NCI-H510A treated with DMSO at 0.1 percent for 48 hours (cell line): ENCODE measurements at regions not wholly inside any gene's neighbourhood (a gene's known extent, or its start where the extent isn't known, plus 50 kb on each side); places are given as distances from the start of the nearest gene placed in this dataset.
"Not testable (repeated sequence)": the region's sequence is repeated elsewhere in the genome, so short reads cannot be mapped to it uniquely, and the experiment has no call there.

Experiments
- DNase-seq: peaks from one replicate; lab custom pipeline; 2025; lab: John Stamatoyannopoulos, UW

DNA sequence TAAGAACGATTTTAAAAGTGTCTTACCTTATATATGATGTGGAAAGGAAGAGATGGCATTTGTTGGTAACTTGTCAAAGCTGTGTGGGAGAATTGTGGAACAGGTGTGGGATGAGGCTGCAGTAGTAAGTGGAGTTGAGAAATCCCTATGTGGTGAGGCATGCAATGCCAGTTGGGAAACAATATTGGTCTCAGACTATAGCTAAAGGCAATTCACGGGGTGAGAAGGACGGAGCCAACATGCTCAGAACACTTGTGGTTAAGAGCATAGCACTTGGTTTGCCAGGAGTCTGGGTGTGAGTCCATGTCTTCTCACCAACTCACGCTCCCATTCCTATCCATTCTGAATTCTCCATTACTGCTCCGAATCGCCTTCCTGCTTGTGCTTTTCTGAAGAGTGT, 615.6 kb upstream of the ADAMTS9 start:
- DNase-seq = no peak

GRCh38 chr3:65291448-65292125, 603.8 kb upstream of the ADAMTS9 start:
- DNase-seq = peak; percentile 0

- no peak for DNase-seq
Measured at GRCh38 chr3:65288776-65289175, 601.0 kb upstream of the ADAMTS9 start.

DNA sequence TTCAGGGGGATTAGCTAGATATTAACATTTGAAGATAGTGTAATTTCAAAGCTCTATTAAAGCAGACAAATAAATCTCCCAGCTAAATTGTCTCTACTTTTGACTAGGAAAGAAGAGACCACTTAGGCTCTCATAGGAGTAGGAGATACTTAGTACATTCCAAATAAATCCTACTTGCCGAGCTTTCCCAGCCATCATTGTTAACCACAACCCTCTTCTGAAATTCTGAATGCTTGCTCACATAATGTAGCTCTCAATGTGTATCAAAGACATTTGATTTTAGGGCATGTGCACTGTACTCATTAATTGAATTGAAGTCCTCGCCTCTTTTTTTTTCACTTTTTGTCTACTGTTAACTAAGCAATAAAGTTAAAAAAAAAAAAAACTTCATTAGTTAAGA, 598.2 kb upstream of the ADAMTS9 start:
- DNase-seq = no peak

DNA sequence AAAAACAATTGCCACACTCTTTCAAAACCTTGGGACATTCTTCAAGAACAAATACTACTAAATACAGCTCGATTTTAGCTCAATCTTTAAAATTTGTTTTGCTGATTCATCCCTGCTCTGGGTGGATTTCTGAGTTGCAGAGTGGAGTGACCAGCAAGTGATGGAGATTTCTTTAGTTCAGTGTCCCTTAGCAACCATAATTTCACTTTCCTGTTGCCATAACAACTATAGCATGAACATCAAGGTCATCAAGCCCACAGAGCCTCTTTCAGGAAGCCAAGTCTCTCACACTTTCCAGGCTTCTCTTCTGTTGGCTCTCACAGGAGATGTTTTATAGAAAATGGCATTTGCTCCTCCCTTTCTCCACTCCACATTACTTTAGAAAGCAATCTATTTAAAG, 597.2 kb upstream of the ADAMTS9 start:
- no peak for DNase-seq

DNA sequence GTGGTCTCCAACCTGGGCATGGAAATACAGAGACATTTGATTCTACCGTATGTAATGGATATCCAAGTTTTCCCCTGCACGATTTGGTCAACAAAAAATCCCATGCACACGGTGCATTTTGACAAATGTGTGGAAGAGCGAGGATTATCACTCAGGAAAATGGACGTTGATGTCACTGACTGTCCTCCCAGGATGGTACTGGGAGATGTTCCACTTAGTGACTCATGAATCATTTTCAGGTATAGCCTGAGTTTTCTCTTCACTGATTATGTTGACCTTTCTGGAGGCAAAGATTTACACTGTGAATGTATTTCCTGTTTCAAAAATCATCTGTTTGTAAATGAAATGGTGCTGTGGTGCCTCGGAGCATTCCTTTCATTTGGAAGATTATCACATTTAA, 596.7 kb upstream of the ADAMTS9 start:
- DNase-seq = no peak

DNA sequence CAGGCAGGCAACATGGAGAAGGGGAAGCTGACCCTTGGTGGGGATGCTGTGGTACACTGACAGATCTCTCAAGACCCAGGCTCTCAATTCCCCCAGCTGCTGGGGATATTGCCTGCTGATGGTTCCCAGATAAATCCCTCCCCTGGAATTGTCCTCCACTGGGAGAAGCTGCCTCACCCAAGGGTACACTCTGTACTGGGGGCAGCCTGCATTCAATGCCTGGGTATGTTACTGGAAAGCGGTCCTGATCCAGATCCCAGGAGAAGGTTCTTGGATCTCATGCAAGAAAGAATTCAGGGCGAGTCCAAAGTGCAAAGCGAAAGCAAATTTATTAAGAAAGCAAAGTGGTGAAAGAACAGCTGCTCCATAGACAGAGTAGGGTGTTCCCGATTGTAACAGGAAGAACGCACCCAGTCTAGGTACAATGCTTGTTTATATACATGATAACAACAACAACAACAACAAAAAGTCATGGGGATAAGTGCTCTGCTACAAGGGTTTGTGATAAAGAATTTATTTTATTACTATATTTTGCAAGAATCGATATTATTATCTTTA, 591.5 kb upstream of the ADAMTS9 start:
- no peak for DNase-seq

- peak; percentile 21 for DNase-seq
Measured at GRCh38 chr3:65277798-65278197, 590.0 kb upstream of the ADAMTS9 start.

DNA sequence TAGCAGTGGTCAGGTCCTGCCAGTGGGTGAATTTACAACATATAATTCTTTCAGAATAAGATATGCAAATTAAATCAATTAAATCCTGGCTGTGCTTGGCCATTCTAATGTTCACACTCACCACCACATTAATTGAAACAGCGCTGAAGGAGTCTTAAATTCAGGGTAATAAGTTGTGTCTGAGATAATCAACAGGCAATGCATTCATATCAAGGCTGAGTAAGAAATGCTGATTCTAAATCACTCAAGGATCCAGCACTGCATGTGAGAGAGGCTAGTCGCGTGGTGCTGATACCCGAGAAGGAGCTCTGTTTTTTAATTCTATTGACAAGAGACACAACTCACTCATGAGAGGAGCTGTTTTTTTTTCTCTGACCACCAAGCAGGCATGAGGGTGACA, 588.8 kb upstream of the ADAMTS9 start:
- no peak for DNase-seq

DNA sequence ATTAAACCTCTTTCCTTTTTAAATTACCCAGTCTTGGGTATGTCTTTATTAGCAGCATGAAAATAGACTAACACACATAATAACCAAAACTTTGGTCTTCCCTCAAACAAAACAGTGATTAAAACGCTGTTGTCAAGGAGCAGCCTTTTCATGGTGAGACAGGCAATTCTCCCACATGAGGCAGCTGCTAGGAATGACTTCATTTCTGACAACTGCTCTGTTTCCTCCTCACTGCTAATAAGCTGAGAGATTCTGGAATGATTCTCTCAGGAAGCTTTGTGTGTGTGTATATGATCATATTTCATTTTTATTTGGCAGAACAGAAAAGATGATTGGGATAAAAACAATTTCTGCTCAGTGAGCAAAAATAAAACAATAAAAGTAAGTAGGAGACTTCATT, 580.6 kb upstream of the ADAMTS9 start:
- DNase-seq = no peak

- no peak for DNase-seq
Measured at GRCh38 chr3:65265942-65266590, 578.3 kb upstream of the ADAMTS9 start.

DNA sequence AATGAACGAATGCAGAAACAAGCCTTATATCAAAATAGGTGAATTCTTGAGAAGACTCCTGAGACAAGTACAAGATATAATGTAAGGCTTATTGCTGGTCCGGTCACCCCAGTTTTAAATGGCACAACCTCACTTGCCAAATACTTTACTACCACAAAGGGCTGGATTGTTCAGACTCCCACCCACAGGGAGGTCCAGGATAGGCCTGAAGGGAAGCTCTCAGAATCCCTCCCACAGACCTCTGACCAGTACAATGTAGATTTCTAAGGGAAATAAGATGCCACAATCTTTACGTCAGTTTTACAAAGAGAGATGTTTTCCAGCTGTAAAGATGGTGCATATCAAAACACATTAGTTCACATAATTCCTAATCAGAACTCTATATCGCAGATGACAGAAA, 577.7 kb upstream of the ADAMTS9 start:
- DNase-seq = no peak

- no peak for DNase-seq
Measured at GRCh38 chr3:65262548-65262947, 574.7 kb upstream of the ADAMTS9 start.

DNA sequence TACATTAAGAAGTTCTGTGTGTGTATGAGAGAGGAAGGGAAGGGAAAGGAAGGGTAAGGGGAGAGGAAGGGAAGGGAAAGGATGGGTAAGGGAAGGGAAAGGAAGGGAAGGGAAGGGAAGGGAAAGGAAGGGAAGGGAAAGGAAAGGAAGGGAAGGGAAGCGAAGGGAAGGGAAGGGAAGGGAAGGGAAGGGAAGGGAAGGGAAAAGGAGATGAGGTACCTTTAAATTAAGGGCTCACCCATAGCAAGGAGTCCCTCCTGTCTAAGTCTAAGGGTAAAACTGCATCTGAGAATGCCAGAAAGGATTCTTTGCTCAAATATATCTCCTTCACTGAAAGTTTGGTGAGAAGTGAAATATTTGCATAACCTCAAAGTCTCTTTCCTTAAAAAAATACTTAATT, 572.1 kb upstream of the ADAMTS9 start:
- DNase-seq = no peak

- not testable (repeated sequence) for DNase-seq
Measured at GRCh38 chr3:65252914-65253313, 565.1 kb upstream of the ADAMTS9 start.

GRCh38 chr3:65252266-65252665, 564.5 kb upstream of the ADAMTS9 start:
- no peak for DNase-seq

GRCh38 chr3:65251375-65251774, 563.6 kb upstream of the ADAMTS9 start:
- DNase-seq = no peak

DNA sequence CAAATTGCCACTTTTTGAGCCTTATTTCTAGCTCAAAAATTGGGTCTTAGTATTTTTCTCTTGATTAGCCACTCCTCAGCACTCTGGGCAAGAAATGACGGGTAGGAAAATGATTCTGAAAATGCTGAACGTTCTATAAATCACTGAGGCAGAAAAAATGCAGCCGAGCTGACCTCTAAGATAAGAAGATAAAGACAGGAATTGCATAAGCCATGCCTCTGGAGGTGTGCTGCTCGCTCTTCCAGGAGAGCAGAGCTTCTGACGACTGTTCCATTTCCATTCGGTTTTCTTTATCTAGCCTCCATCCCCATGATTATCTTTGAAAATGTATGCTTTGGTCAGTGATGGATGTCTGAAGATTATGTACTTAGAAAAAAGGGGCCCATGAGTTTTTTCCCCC, 558.8 kb upstream of the ADAMTS9 start:
- no peak for DNase-seq

GRCh38 chr3:65245133-65246063, 557.6 kb upstream of the ADAMTS9 start:
- DNase-seq = no peak

DNA sequence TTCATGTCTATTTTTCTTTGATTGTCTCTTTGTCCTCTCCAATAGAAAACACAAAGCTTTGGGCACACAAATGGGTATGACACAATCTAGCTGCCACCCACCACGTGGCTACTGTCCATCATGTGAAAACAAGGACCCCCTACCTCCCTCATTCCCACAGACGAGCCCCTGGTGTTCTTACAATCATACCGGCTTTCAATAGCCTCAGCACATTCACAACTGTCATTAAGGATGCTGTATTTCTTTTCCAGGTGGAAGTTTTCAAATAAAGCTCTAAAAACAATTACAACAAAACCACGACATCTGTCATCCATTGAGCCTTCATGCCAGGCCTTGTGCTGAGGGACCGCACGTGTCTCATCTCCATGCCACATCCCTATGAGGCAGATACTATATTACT, 552.6 kb upstream of the ADAMTS9 start:
- no peak for DNase-seq

DNA sequence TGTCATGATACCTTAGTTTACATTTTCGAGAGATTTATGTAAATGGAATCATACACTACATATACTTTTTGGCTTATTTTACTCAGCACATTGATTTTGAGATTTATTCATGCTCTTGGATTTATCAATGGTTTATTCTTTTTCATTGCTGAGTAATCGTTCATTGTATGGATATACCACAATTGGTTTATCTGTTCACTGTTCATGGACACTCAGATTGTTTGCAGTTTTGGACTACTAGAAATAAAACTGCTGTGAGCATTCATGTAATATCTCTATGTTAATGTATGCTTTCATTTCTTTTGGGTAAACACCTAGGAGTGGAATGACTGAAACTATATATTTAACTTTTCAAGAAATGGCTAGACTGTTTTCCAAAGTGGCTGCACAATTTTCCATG, 550.9 kb upstream of the ADAMTS9 start:
- DNase-seq = no peak

DNA sequence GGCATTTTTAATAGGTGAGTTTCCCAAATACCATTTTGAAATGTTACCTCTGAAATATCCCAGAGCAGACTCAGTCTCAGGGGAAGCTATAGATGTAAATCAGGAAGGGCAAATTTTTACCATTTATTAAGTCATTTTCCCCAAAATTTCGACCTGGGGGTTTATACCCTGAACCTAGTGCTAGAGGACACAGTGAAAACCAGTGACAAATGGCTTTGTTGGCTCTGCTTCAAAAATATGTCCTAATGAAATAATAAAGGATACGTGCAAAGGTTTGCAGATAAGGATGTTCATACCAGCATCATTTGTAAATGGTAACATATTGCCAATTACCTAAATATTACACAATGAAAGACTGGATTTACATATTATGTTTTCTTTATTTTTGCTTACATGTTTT, 546.7 kb upstream of the ADAMTS9 start:
- DNase-seq = no peak

GRCh38 chr3:65233561-65233960, 545.8 kb upstream of the ADAMTS9 start:
- DNase-seq = no peak
